Vagina (tissue), 2 donors: ENCODE measurements at regions not wholly inside any gene's neighbourhood (a gene's known extent, or its start where the extent isn't known, plus 50 kb on each side); places are given as distances from the start of the nearest gene placed in this dataset.

ENCODE experiments used
- CTCF ChIP-seq, 3 experiments: fragments of 450-650 bp in 2 of 3; fragments of 200-600 bp in 1 of 3; sonication (generic) in 1 of 3; IDR thresholded peaks; one replicate each; pipeline ENCODE4 v1.5.1; 2017 to 2019; ENCODE audit warnings: antibody characterized with exemption in 3 of 3, mild to moderate bottlenecking in 2 of 3, moderate library complexity in 2 of 3
- POLR2A ChIP-seq, 2 donors: fragments of 450-650 bp; IDR thresholded peaks; one replicate each; pipeline ENCODE4 v1.6.1; 2017; ENCODE audit warnings: antibody characterized with exemption in 2 of 2, mild to moderate bottlenecking in 2 of 2, moderate library complexity in 2 of 2
- POLR2AphosphoS5 ChIP-seq, 2 donors: sonication (generic); formaldehyde crosslinking; IDR thresholded peaks; one replicate each; pipeline ENCODE4 v1.9.0; 2017; ENCODE audit warnings: antibody characterized with exemption in 2 of 2, mild to moderate bottlenecking in 2 of 2, low read depth in 1 of 2; ENCODE audit not compliant: insufficient read depth in 1 of 2

GRCh38 chr3:18177271-18177670, 247.9 kb downstream of the SATB1 start:
- no peak for TF ChIP-seq POLR2AphosphoS5 (IDR thresholded peaks at IDR 0.05; ENCODE audit: insufficient read depth in 1 of 2, low read depth in 1 of 2)
- no peak for TF ChIP-seq CTCF (IDR thresholded peaks at IDR 0.05)
- TF ChIP-seq POLR2A (IDR thresholded peaks at IDR 0.05): no peak
